ENCODE measurements at regions not wholly inside any gene's neighbourhood (a gene's known extent, or its start where the extent isn't known, plus 50 kb on each side); places are given as distances from the start of the nearest gene placed in this dataset.

DNA sequence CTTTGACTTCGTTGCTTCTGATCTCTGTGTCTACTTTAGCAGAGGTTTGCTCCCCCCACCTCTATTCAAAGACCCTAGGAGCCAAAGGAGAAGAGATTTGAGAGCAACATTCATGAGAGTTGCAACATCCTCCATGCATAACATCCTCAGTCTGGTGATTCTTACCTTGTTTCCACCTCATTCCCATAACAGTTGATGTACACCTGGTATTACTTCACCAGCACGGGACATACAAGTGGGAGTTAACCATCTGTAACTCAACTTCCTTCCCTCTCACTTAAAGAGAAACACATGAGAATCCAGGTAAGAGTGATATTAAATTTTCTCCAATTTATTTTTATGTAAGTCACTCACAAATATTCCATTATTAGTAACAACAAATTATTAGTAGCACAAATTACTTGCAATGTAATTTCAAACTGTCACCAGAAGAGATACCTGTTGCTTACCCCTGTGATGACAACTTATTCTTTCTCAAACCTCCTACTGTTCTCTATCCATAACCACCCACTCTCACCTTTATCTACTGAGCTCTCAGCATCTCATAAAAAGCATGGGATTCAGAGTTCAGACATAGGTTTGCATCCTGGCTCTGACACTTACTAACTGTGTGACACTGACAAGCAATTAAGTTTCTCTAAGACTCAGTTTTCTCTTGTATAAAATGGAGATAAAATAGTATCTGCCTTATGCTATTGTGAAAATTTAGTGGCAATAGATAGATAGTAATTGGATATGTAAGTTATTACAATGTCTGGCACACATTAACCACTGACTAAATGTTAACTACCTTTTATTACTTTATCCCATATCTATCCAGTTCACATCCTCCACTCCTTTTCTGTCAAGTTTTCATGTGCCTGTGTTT, 184.6 kb upstream of the SRD5A2 start:
- no peak for TF ChIP-seq POLR2A (IDR thresholded peaks at IDR 0.05)
- TF ChIP-seq, protein P1, sequence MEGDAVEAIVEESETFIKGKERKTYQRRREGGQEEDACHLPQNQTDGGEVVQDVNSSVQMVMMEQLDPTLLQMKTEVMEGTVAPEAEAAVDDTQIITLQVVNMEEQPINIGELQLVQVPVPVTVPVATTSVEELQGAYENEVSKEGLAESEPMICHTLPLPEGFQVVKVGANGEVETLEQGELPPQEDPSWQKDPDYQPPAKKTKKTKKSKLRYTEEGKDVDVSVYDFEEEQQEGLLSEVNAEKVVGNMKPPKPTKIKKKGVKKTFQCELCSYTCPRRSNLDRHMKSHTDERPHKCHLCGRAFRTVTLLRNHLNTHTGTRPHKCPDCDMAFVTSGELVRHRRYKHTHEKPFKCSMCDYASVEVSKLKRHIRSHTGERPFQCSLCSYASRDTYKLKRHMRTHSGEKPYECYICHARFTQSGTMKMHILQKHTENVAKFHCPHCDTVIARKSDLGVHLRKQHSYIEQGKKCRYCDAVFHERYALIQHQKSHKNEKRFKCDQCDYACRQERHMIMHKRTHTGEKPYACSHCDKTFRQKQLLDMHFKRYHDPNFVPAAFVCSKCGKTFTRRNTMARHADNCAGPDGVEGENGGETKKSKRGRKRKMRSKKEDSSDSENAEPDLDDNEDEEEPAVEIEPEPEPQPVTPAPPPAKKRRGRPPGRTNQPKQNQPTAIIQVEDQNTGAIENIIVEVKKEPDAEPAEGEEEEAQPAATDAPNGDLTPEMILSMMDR (IDR thresholded peaks at IDR 0.05): no peak

All from testis (tissue), 2 donors.